ENCODE measurements at regions not wholly inside any gene's neighbourhood (a gene's known extent, or its start where the extent isn't known, plus 50 kb on each side); places are given as distances from the start of the nearest gene placed in this dataset.

- no peaks in the 10 kb centered on the region for H3K27me3 ChIP-seq (ENCODE audit: insufficient read depth, low read length)
- H3K56ac ChIP-seq (ENCODE audit: insufficient read length, low read depth, low read length) = no peak overlapping the region
- no peak overlapping the region for H3K14ac ChIP-seq (ENCODE audit: insufficient read depth, low read length)
- H3K4me2 ChIP-seq (ENCODE audit: insufficient read depth, insufficient read length, low read length) = no peak overlapping the region
- Mint-ChIP-seq H3K4me1 (peaks cover 23 to 31% of the 10 kb centered on the region in 2 experiments), H3K9me3 (peaks cover 0 to 7% of the 10 kb centered on the region in 2 experiments; a peak in 1 of 5 replicates), H3K27ac (no peak overlapping the region), H3K27me3 (ENCODE audit: low read depth) (peaks cover 2% of the 10 kb centered on the region), H3K4me3 (no peak overlapping the region), H3K36me3 (ENCODE audit: insufficient read depth in 1 of 3, low read depth in 3 of 3) (no peaks in the 10 kb centered on the region)
- H3K18ac ChIP-seq (ENCODE audit: insufficient read length, low read depth, low read length) = no peak overlapping the region
- H3K9me3 ChIP-seq (ENCODE audit: control insufficient read depth, low read depth, low read length) = no peaks in the 10 kb centered on the region
- no CpG with 5 or more reads among the region's 3 CpGs for WGBS (ENCODE audit: extremely low coverage, insufficient read length, low lambda C conversion rate)
- no peak overlapping the region for H3K23ac ChIP-seq (ENCODE audit: insufficient read length, low read depth, low read length)
- H2BK12ac ChIP-seq (ENCODE audit: insufficient read length, low read depth, low read length) = no peak overlapping the region
- no peak overlapping the region for H3K4ac ChIP-seq (ENCODE audit: low read depth, low read length)
- H3K4me1 ChIP-seq (ENCODE audit: insufficient read depth, low read length) = no peaks in the 10 kb centered on the region; the same call in 1 of the 2 replicates
- no peak overlapping the region for H3T11ph ChIP-seq (ENCODE audit: low read length)
- no peak overlapping the region for H4K8ac ChIP-seq (replicated peaks; ENCODE audit: insufficient read length, low read depth, low read length)
- H4K20me1 ChIP-seq (ENCODE audit: control insufficient read depth, insufficient read depth, insufficient read length) = no peaks in the 10 kb centered on the region
- no peak overlapping the region for H2BK5ac ChIP-seq (ENCODE audit: insufficient read length, low read length)
- no peak for DNase-seq
- no peak overlapping the region for H2BK20ac ChIP-seq (ENCODE audit: low read depth, low read length, poor library complexity, severe bottlenecking)
- no peaks in the 10 kb centered on the region for H3K23me2 ChIP-seq (ENCODE audit: insufficient read length, low read depth, low read length, poor library complexity, severe bottlenecking)
- H3K79me1 ChIP-seq (ENCODE audit: insufficient read depth, low read depth, low read length, poor library complexity, severe bottlenecking) = no peaks in the 10 kb centered on the region
- no peak overlapping the region for H3K9ac ChIP-seq (ENCODE audit: extremely low read depth, insufficient read length, low read length)
- H4K5ac ChIP-seq (ENCODE audit: insufficient read length, low read depth, low read length) = no peak overlapping the region
- H3K27ac ChIP-seq (ENCODE audit: insufficient read length, low read depth, low read length) = no peak overlapping the region
- H2BK15ac ChIP-seq (ENCODE audit: low read depth, low read length) = no peak overlapping the region
- no peak for TF ChIP-seq CTCF (conservative IDR thresholded peaks at IDR 0.05)
- H2BK120ac ChIP-seq (ENCODE audit: low read depth, low read length, poor library complexity, severe bottlenecking) = no peak overlapping the region
- H3K79me2 ChIP-seq (ENCODE audit: insufficient read depth, low read length) = no peaks in the 10 kb centered on the region
- H2AK5ac ChIP-seq (ENCODE audit: insufficient read length, low read length) = no peak overlapping the region
- no peak overlapping the region for H2AFZ ChIP-seq (ENCODE audit: low read length)
- H4K91ac ChIP-seq (ENCODE audit: insufficient read length, low read depth, low read length) = no peak overlapping the region
Observed at GRCh38 chr19:30807278-30807677, 435.1 kb downstream of the ZNF536 start.

All from H9 (cell line).